NCI-H748 (cell line): ENCODE measurements at regions not wholly inside any gene's neighbourhood (a gene's known extent, or its start where the extent isn't known, plus 50 kb on each side); places are given as distances from the start of the nearest gene placed in this dataset.
"Not testable (repeated sequence)": the region's sequence is repeated elsewhere in the genome, so short reads cannot be mapped to it uniquely, and the experiment has no call there.

Experiments used
- DNase-seq: peaks from one replicate; lab custom pipeline; 2025; ENCODE audit not compliant: unreplicated experiment; lab: John Stamatoyannopoulos, UW

DNA sequence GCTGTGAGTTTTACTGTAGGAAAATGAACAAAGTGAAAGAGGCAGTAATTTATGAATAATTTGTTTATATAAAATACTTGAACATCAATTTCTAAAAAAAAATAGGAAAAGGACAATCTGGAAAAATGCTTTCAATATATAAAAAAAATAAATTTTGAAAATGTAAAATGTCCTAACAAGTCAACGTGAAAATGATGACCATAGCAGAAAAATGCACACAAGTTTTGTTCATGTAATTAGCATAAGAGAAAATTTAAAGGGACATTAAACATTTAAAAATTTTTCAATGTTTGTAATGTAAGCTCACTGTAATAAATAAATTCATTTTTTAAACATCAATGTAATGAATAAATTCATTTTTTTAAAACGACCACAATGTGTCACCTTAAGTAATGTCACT lies 214.8 kb upstream of the ATXN7L3B start:
- no peak for DNase-seq

DNA sequence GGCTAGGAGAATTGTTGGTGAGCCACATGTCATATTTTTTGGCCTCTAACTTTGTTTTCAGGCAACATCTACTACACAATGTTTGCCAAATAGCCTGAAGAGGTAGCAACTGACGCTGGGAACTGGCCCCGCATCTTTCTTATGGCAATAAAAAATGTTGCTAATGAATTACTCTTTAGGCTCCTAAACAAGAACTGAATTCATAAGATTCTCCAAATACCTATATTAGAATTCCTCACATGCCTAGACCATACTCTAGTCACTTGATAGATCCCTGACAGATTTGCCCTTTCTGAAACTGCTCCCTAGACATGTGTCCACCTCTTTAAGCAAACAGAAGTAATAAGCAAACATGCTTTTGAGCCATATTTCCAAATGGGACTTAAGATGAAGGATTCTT lies 209.0 kb upstream of the ATXN7L3B start:
- no peak for DNase-seq

DNA sequence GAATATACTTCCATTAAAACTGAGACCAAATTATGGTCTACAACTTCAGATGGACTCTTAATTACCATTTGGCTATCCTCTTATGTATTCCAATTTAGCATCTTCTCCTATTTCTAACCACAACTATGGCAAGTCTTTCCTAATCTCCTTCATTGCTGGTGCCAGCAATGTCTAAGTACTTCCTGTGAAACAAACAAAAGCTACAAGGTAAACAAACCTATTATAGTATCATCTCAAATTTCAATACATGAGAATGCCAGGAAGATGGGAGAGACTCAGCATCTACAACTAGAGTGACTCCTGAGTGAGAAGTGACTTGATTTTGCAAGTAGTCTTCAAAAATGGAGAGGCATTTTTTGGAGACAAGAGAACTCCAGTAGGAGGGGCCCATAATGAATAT lies 202.9 kb upstream of the ATXN7L3B start:
- DNase-seq: peak; percentile 10

DNA sequence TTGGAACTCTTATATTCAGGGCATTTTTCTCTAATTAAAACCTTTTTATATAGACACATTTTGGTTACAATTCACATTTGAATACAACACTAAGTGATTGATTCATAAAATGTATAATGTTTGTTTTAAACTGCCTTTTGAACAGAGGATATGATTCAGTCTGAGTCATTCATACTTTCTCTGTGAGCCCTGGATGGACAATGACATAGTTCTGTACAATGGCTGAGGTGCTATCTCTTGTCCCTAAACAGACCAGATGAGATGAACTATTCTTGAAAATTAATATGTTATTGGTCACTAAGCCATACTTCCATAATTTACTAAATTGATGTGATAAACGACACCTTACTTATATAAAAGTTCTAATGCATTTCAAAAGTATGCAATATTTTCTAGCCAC lies 199.7 kb upstream of the ATXN7L3B start:
- no peak for DNase-seq

DNA sequence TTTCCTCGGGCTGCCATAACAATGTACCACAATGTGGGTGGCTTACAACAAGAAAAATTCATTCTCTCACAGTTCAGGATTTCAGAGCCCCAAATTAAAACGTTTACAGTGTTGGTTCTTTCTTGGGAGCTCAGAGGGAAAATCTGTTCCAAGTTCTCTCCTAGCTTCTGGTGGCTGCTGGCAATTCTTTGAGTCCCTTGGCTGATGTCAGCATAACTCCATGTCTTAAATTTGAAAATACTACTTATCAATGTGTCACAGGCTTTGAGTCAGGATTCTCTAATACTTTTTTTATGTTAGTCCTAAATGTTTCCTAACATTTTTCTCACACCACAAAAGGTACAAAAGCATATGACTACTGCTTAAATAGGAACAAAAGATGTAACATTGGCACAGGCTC lies 198.4 kb upstream of the ATXN7L3B start:
- no peak for DNase-seq

DNA sequence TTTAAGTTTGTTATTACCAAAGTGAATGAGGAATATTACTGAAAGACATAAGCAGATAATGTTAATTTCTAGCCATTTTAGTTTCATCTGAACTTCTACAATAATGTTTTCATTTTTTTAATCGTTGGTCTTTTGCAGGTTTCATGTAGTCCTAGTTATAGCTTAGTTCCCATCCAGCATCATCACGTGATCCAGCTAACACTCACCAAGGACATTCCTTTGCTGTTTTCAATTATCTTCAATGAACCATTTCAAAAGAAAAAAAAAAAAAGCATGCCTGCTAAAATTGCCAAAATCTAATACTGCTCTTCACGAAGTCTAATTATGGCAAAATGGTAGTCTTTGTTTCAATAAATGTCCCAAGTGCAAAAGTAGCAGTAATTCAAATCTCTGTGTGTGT lies 187.7 kb upstream of the ATXN7L3B start:
- no peak for DNase-seq

DNA sequence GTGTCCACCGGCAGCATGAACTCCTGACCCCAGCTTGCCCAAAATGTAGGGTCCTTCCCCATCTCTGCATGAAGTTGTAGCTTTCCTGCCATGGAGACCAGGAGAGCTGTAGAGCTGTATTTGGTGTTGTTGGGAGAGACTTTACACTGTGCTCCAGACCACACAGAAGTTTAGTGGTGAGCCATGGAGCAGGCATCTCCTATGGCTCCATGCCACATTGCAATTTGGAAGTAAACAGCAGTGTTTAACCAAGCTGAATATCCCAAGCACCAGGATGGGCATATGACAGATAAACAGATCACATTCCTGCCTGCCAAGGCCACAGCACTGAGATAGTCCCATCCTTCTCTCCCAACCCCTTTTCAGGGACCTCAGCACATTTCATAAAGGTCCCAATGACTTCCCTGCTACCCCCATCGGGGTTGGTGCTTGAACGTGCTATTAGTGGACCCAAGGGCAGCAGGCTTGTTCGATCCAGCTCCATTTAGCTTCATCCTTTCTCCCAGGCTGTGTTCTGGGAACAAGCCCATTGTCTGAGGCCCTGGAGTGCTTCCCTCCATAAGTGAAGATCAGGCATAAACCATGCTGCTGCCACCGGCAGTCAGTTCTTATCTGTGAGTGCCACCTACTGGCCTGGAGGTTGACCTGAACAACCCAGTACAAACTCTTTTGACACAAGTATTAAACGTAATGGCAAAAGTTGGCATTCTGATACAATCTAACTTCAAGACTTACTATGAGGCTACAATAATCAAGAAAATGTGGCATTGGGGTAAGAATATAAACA lies 172.3 kb upstream of the ATXN7L3B start:
- DNase-seq: peak; percentile 64

DNA sequence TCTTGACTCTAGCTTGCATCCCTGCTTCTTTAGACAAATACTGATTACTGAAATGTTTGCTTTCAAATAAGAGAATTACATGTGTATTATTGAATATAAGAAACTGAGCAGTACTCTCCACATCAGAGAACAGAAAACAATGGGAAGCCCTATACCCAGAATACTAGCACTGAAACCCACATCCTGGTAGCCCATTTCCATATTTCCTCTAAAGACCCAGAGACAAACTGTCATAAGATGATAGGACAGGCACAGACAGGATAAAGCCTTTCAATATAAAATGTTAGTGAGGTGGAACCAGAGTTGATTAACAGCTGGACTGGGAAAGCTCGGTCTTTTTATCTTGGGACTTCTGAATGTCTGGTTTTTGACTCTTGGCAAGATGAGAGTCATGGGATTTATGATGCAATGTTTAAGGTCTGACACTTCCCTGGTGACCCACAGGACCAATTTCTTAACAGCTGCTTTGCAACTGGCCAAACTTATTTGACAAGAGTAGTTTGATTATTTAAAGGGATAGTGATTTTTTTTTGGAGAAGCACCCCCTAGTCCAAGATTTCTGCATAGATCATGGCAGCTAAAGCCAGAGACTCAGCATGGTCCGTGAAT lies 166.9 kb upstream of the ATXN7L3B start:
- no peak for DNase-seq

DNA sequence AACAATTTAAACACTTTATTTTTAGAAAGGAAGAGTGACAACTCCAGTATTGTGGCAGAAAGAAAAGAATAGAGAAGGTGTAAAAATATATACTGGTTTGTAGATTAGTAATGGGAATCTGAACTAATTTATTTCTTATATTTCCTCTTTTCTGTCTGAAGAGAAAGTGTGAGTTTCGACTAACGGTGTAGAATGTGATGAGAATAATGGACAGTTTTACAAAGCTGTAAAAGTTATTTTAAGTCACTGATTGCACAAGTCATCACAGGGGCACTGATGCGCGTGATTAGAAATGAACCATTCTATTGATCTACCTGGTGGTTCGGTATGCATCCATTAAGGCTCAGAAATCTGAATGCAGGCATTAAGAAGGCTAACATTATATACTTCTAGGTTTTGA lies 158.5 kb upstream of the ATXN7L3B start:
- DNase-seq: no peak

DNA sequence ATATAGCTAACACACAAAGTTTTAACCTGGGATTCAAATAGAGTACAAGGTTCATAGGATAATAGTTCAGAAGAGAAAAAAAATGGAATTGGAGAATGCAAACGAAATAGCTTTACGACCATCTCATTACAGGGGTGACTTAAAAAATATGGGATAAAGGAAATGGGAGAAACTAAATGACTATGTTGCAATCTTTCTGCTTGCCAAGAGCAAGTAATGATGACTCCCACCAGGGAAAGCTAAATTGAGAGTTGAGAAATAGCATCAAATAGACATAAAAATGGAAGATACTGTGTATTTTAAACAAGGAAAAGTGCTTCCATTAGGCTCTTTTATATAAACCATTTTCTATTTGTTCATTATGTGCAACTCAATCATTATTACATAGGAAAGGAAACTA lies 155.7 kb upstream of the ATXN7L3B start:
- DNase-seq: no peak

DNA sequence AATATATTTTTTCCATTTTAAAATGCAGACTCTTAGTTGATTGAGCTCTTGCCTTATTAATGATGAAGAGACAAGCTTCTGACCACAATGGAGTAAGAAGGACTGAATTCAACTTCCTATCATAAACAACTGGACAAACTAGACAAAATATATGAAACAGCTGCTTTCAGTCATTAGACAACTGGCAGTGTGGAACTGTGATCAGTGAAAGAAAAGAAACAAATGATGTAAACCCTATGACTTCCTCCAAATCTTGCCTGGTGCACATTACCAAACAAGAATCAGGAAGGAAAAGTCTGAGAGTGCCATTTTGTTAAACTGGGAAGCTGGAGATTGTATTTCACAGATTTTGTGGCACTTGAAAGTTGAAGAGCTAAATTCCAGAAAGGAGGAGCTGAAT lies 154.7 kb upstream of the ATXN7L3B start:
- no peak for DNase-seq

DNA sequence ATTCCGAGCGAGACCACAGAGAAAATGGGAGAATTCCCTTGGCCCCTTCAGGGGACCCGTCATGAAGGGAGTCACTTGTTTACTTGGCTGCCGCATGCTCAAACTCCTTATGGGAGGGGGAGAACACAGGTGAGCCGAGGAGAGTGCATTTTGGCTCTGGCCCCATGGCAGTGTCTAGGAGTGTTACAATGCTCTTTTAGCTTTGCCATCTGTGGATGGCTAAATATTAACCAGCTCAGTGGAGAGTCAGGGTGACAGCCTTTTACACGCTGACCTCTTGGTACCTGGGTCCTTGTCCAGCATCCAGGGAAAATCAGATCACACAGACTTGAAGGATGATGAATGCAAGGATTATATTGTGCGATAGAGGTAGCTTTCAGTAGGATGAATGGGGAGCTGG lies 146.4 kb upstream of the ATXN7L3B start:
- no peak for DNase-seq

DNA sequence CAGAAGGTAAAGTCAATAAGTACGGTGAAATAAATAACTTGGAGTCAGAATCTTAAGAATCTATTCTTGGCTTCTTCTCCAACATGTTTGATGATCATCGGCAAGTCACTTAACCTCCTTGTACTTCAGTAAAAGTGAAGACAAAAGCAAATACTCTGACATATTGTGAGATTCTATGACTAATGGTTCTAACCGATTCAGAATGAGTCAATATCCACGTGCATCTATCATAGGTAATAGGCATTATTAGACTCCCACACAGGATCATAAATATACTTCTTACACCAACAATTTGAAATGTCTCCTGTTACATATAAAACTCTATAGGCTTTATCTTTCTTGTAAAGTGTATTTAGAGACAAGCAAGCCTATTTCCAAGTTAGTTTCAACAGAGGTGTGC lies 144.4 kb upstream of the ATXN7L3B start:
- no peak for DNase-seq

DNA sequence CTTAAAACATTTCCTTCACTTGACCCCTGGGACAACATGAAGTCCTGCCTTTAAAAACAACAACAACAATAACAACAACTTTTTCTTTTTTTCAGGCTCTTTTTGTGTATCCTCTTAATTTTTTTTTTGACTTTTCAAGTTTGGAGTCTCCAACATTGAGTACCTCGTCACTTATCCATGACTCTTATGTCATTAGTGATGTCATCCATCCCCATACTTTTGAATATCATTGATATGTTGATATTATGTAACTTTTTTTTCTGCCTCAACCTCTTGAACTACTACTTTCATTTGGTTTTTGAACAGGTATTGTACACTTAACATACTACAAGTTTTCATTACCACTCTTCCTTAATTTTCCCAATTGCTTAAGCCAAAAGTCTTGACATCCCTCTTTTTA lies 143.0 kb upstream of the ATXN7L3B start:
- DNase-seq: no peak

DNA sequence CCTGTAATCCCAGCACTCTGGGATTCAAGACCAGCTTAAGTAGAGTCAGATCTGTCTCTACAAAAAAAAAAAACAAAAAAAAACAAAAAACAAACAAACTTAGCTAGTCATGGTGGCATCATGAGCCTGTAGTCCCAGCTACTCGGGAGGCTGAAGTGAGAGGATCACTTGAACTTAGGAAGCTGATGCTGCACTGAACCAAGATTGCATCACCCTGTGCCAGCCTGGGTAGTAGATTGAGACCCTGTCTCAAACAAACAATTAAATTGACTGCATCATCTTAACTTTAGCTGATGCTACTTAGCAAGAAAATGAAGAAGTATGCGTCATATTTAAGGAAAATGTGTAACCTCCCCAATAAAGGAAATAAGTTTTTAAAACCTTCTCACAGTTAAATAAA lies 136.6 kb upstream of the ATXN7L3B start:
- DNase-seq: no peak

DNA sequence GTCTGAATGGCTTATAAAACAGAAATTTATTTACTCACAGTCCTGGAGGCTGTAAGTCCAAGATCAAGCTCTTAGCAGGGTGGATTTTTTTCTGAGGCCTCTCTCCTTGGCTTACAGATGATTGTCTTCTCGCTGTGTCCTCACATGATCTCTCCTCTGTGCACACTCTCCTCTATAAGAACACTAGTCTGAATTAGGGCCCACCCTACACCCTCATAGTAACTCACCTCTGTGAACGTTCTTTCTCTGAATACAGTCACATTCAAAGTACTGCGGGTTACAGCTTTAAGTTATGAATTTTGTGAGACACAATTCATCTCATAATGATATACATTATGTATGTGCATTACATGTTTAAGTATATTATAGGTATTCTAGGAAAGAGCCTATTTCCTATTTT lies 135.7 kb upstream of the ATXN7L3B start:
- DNase-seq: no peak

DNA sequence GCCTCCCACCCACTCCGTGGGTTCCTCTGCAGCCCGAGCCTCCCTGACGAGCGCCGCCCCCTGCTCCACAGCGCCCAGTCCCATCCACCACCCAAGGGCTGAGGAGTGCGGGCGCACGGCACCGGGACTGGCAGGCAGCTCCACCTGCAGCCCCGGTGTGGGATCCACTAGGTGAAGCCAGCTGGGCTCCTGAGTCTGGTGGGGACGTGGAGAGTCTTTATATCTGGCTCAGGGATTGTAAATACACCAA lies 134.5 kb upstream of the ATXN7L3B start:
- DNase-seq: not testable (repeated sequence)

DNA sequence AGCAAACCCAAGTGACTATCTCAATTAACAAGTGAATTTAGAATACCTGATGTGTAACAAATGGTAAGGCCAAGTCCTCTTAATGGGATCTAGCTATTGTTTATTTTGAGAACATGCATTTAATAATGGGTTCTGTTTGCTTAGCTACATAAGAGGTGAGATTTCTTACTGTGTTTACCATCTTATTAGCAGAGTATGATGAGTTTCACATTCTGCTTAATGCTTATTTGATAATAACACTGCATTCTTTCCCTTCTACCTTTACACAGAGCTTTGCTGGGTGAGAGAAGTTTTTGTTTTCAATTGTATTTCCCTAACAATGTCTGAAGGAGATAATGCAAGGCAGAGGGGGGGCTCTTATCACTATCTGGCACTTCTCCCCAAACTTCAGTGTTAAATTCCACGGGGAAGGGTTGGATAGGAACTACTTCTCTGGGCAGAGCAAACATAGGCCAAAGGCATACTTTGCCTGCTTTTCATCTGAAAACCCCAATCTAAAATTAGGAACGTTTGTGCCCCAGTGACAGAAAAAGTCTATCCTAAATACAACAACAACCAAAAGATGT lies 129.0 kb upstream of the ATXN7L3B start:
- peak; percentile 39 for DNase-seq

DNA sequence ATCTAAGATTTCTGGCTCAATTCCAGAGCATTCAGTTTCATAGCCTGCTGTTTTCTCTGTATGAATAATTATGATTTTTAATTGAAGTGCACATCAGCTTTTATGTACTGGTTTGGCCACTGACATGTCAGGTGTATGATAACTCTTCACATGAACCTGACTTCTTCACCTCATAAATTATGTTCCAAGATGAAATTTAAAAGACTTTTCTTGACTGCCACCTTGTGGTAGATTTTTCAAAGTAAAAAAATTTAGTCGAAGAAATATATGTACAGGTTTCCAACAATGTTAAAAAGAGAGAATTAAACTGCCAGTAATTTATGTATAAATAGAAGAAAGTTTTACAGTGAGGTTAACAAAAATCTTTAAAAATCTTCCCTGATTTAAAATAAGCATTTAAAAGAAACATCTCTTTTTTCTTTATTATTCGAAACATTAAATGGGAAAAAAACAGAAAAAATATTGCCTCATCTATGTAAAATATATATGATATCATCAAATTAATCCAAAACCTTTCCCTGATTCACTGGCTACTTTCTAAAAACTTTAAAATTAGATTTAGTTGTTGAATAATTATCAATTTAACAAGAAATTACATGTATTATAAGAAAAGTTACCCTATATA lies 124.9 kb upstream of the ATXN7L3B start:
- DNase-seq: peak; percentile 43

DNA sequence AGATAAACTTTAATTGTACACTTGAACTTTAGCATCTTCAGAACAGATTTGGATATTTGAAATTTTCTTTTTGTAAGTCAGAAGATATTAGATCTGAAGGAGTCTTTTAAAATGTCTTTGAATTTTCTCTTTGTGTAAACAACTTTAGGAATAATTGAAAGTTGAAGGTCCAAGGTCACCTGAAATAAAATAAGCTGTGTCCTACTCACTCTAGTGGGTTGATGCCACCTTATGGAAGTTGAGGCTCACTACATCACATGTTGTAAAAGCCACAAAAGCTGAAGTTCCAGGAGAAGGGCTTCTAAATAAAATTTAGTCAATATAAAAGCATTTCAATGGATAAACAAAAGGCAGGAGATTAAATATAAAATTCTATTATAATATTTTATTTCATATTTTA lies 122.0 kb upstream of the ATXN7L3B start:
- DNase-seq: peak; percentile 40

DNA sequence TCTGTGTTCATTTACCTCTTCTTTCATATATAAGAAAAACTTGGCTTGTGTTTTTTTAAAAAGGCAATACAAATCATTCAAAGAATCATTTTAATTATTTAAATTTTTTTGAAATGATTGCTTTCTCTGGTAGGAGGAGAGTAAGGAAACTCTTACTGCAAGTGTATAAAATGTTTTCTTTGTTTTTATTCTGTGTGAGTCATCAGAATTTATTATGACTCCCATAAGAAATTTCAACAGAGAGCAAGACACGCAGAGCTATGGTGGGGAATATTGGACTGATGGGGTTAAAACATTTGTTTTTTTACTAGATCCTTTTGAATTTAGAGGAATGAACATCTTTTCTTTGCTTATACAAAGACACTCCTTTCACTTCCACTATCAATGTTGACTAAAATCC lies 119.1 kb upstream of the ATXN7L3B start:
- DNase-seq: no peak

DNA sequence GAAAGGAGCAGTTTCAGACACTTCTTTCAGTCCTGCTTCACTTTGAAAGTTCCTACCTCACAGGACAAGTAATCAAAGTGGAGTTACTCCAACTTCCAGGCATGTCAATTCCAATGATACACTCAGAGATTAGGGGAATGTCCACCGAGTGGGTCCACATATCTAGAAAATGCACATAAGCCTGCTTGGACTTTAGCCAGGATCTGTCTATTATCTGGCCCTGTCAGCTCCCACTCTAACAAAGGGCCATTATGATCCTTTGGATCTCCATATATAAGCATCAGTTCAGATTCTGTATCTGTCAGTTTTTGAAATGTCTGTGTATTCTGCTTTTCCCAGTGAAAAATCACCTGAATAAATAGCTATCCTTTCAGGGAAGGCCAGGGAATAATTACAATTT lies 112.9 kb upstream of the ATXN7L3B start:
- peak; percentile 65 for DNase-seq
